Trophoblast cell (in vitro differentiated cells and primary cell): ENCODE measurements at regions not wholly inside any gene's neighbourhood (a gene's known extent, or its start where the extent isn't known, plus 50 kb on each side); places are given as distances from the start of the nearest gene placed in this dataset.

ENCODE experiments used
- DNase-seq, 2 donors: peaks; one replicate each; pipeline ENCODE4 v3.0.0-alpha.2; 2016
- H2AFZ ChIP-seq: 2 replicates; pipeline ENCODE4 v1.6.1; 2013; ENCODE audit warnings: low read length, moderate library complexity, mild to moderate bottlenecking; ENCODE audit not compliant: insufficient read depth, poor library complexity
- H2AK5ac ChIP-seq: 2 replicates; pipeline ENCODE4 v1.6.1; 2013; ENCODE audit warnings: mild to moderate bottlenecking, low read length
- H2BK120ac ChIP-seq: 2 replicates; pipeline ENCODE4 v1.6.1; 2013; ENCODE audit warnings: low read length, mild to moderate bottlenecking, moderate library complexity; ENCODE audit not compliant: insufficient read depth, poor library complexity
- H2BK12ac ChIP-seq: 2 replicates; pipeline ENCODE4 v1.6.1; 2013; ENCODE audit warnings: mild to moderate bottlenecking, low read length, moderate library complexity
- H2BK5ac ChIP-seq: 2 replicates; pipeline ENCODE4 v1.6.1; 2013; ENCODE audit warnings: low read length, low read depth, moderate library complexity, mild to moderate bottlenecking; ENCODE audit not compliant: poor library complexity
- H3K14ac ChIP-seq: 2 replicates; pipeline ENCODE4 v1.6.1; 2013; ENCODE audit warnings: mild to moderate bottlenecking, low read length
- H3K18ac ChIP-seq: 2 replicates; pipeline ENCODE4 v1.6.1; 2013; ENCODE audit warnings: mild to moderate bottlenecking, low read length
- H3K23ac ChIP-seq: 2 replicates; pipeline ENCODE4 v1.6.1; 2013; ENCODE audit warnings: low read length
- H3K27ac ChIP-seq: 2 replicates; pipeline ENCODE4 v1.5.1; 2013; ENCODE audit warnings: low read depth, mild to moderate bottlenecking, inconsistent platforms, low read length, moderate library complexity
- H3K27me3 ChIP-seq: 2 replicates; pipeline ENCODE4 v1.6.1; 2013; ENCODE audit warnings: inconsistent platforms, mild to moderate bottlenecking, low read length, moderate library complexity; ENCODE audit not compliant: insufficient read depth
- H3K36me3 ChIP-seq, 2 experiments: 1 replicate in 1 of 2; 2 replicates in 1 of 2; pipeline ENCODE4 v1.6.1; 2013; ENCODE audit warnings: low read length in 2 of 2, mild to moderate bottlenecking in 2 of 2, moderate library complexity in 1 of 2; ENCODE audit not compliant: insufficient read depth in 2 of 2, control insufficient read depth in 1 of 2
- H3K4ac ChIP-seq: 2 replicates; pipeline ENCODE4 v1.6.1; 2013; ENCODE audit warnings: low read depth, mild to moderate bottlenecking, low read length, moderate library complexity
- H3K4me1 ChIP-seq, 2 experiments: 1 replicate in 1 of 2; 2 replicates in 1 of 2; pipeline ENCODE4 v1.6.1; 2013; ENCODE audit warnings: low read length in 2 of 2, mild to moderate bottlenecking in 2 of 2, moderate library complexity in 1 of 2; ENCODE audit not compliant: insufficient read depth in 2 of 2, control insufficient read depth in 1 of 2
- H3K4me2 ChIP-seq: 2 replicates; pipeline ENCODE4 v1.6.1; 2013; ENCODE audit warnings: inconsistent platforms, mild to moderate bottlenecking, low read length, moderate library complexity
- H3K4me3 ChIP-seq: 2 replicates; pipeline ENCODE4 v1.5.1; 2013; ENCODE audit warnings: mild to moderate bottlenecking, low read depth, low read length, inconsistent platforms
- H3K79me1 ChIP-seq: one replicate; pipeline ENCODE4 v1.6.1; 2013; ENCODE audit warnings: low read length
- H3K79me2 ChIP-seq: 2 replicates; pipeline ENCODE4 v1.6.1; 2013; ENCODE audit warnings: low read length, mild to moderate bottlenecking; ENCODE audit not compliant: control insufficient read depth, insufficient read depth, poor library complexity
- H3K9ac ChIP-seq: 2 replicates; pipeline ENCODE4 v1.6.1; 2013; ENCODE audit warnings: mild to moderate bottlenecking, low read length
- H3K9me3 ChIP-seq: 2 replicates; pipeline ENCODE4 v1.6.1; 2013; ENCODE audit warnings: low read depth, mild to moderate bottlenecking, control low read depth, inconsistent platforms, low read length; ENCODE audit not compliant: insufficient read depth
- H4K12ac ChIP-seq: 2 replicates; pipeline ENCODE4 v1.6.1; 2013; ENCODE audit warnings: low read depth, mild to moderate bottlenecking, low read length, moderate library complexity
- H4K8ac ChIP-seq: 2 replicates; pipeline ENCODE4 v1.6.1; 2013; ENCODE audit warnings: low read depth, mild to moderate bottlenecking, low read length, moderate library complexity
- H4K91ac ChIP-seq: one replicate; pipeline ENCODE4 v1.6.1; 2013; ENCODE audit warnings: low read depth, mild to moderate bottlenecking, low read length, moderate library complexity
- WGBS: extraction: QIAGEN DNeasy Blood & Tissue Kit; methylation state at CpG from one replicate; pipeline ENCODE4 v1.1.7; 2013; ENCODE audit warnings: missing lambda C conversion rate; ENCODE audit not compliant: insufficient read length, insufficient coverage; ENCODE audit errors: extremely low coverage; 5-methylcytosine and 5-hydroxymethylcytosine counted together

- no peak overlapping the region for H2BK5ac ChIP-seq
- H3K4me1 ChIP-seq, result no peaks in the 10 kb centered on the region
- H3K79me2 ChIP-seq, result no peaks in the 10 kb centered on the region
- no peak overlapping the region for H4K91ac ChIP-seq
- H3K27ac ChIP-seq, result no peak overlapping the region
- H3K79me1 ChIP-seq, result no peaks in the 10 kb centered on the region
- H4K8ac ChIP-seq, result no peak overlapping the region
- H3K14ac ChIP-seq, result no peak overlapping the region
- no CpG with 5 or more reads among the region's 2 CpGs for WGBS
- H4K12ac ChIP-seq, result no peak overlapping the region
- no peak overlapping the region for H2BK12ac ChIP-seq
- H2BK120ac ChIP-seq, result no peak overlapping the region
- H3K9me3 ChIP-seq, result no peaks in the 10 kb centered on the region
- H3K4me3 ChIP-seq, result no peak overlapping the region
- H3K23ac ChIP-seq, result no peak overlapping the region
- no peak overlapping the region for H3K9ac ChIP-seq
- no peak overlapping the region for H3K18ac ChIP-seq
- H3K4me2 ChIP-seq, result no peak overlapping the region
- H3K36me3 ChIP-seq, result no peaks in the 10 kb centered on the region
- H2AK5ac ChIP-seq, result no peak overlapping the region
- H3K27me3 ChIP-seq, result no peaks in the 10 kb centered on the region
- H2AFZ ChIP-seq, result no peak overlapping the region
- DNase-seq, result no peak
- H3K4ac ChIP-seq, result no peak overlapping the region
These were observed 124.9 kb upstream of the BTG1 start for GRCh38 chr12:92270521-92270920.

DNA sequence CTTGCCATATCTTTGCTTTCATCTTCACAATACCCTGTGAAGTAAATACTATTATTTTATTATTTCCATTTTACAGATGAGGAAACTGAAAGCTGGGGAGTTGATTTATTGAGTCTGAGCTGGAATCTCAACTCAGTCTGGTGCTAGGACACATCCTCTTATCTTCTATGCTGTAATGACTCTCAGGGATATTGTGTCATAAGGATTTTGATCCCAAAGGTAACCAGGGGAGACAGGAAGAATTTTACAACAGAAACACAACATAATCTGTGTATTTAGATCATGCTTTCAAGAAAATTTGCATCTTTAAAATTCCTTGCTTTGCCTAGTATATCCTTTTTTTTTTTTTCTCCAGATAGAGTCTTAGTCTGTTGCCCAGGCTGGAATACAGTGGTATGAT is 123.3 kb upstream of the BTG1 start:
- DNase-seq, result no peak
- Histone ChIP-seq H3K14ac (no peak overlapping the region), H3K4me1 (no peaks in the 10 kb centered on the region), H3K9me3 (no peaks in the 10 kb centered on the region), H2AFZ (no peak overlapping the region), H3K9ac (no peak overlapping the region), H2BK5ac (no peak overlapping the region), H3K36me3 (no peaks in the 10 kb centered on the region), H2AK5ac (no peak overlapping the region), H3K4me2 (no peak overlapping the region), H3K23ac (no peak overlapping the region), H3K4ac (no peak overlapping the region), H3K27me3 (no peaks in the 10 kb centered on the region), H4K91ac (no peak overlapping the region), H3K79me2 (no peaks in the 10 kb centered on the region), H2BK12ac (no peak overlapping the region), H2BK120ac (no peak overlapping the region), H4K12ac (no peak overlapping the region), H3K27ac (no peak overlapping the region), H3K79me1 (no peaks in the 10 kb centered on the region), H3K18ac (no peak overlapping the region), H4K8ac (no peak overlapping the region), H3K4me3 (no peak overlapping the region)

DNA sequence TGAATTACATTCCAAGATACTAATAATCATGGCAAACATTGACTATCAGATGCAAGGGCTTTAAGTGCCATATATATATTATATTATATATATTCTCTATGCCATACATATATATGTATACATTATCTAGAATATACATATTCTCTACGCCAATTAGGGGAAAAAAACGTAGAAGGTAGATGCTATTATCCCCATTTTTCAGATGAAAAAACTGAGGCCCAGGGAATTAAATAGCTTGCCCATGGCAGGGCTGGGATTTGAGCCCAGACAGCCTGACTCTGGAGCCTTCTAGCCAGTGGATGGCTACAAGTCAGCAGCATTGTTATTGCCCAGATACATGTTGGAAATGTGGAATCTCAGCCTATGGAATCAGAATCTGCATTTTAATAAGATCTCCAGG is 116.0 kb upstream of the BTG1 start:
- H3K14ac ChIP-seq, result no peak overlapping the region
- no peak overlapping the region for H2BK120ac ChIP-seq
- H4K8ac ChIP-seq, result no peak overlapping the region
- no peak overlapping the region for H2AK5ac ChIP-seq
- H3K79me2 ChIP-seq, result no peaks in the 10 kb centered on the region
- DNase-seq, result no peak
- H3K23ac ChIP-seq, result no peak overlapping the region
- no peak overlapping the region for H2BK12ac ChIP-seq
- H3K9ac ChIP-seq, result no peak overlapping the region
- H3K79me1 ChIP-seq, result no peaks in the 10 kb centered on the region
- H3K4ac ChIP-seq, result no peak overlapping the region
- H4K12ac ChIP-seq, result no peak overlapping the region
- no peak overlapping the region for H3K4me2 ChIP-seq
- H4K91ac ChIP-seq, result no peak overlapping the region
- no peak overlapping the region for H2BK5ac ChIP-seq
- no CpG with 5 or more reads among the region's 2 CpGs for WGBS
- H3K18ac ChIP-seq, result no peak overlapping the region
- no peaks in the 10 kb centered on the region for H3K36me3 ChIP-seq
- no peak overlapping the region for H3K27ac ChIP-seq
- no peak overlapping the region for H3K4me3 ChIP-seq
- no peaks in the 10 kb centered on the region for H3K9me3 ChIP-seq
- no peaks in the 10 kb centered on the region for H3K4me1 ChIP-seq
- H2AFZ ChIP-seq, result no peak overlapping the region
- H3K27me3 ChIP-seq, result no peaks in the 10 kb centered on the region

DNA sequence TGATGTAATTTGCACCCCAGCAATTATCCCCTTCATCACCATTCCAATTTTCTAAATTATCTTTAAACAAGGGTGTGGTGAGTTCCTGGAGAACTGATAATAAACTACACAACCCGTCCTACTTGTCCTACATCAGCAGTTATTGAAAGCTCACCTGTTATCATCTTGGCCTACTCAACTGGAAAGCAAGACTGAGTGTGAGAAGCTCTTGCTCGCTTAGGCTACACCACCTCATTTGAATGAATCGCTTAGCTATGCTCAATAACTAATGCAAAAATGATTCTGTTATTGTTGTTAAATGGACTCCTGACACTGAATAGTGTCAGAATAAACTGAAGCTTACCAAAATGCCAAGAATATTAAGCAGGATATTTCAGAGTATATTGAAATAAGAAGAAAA is 115.4 kb upstream of the BTG1 start:
- Histone ChIP-seq H3K36me3 (no peaks in the 10 kb centered on the region), H3K27me3 (no peaks in the 10 kb centered on the region), H3K79me2 (no peaks in the 10 kb centered on the region), H3K4me3 (no peak overlapping the region), H2BK5ac (no peak overlapping the region), H2BK120ac (no peak overlapping the region), H3K4ac (no peak overlapping the region), H2AK5ac (no peak overlapping the region), H4K12ac (no peak overlapping the region), H3K4me2 (no peak overlapping the region), H3K23ac (no peak overlapping the region), H3K27ac (no peak overlapping the region), H2AFZ (no peak overlapping the region), H3K4me1 (no peaks in the 10 kb centered on the region), H3K79me1 (no peaks in the 10 kb centered on the region), H4K8ac (no peak overlapping the region), H3K18ac (no peak overlapping the region), H2BK12ac (no peak overlapping the region), H3K9ac (no peak overlapping the region), H3K9me3 (no peaks in the 10 kb centered on the region), H3K14ac (no peak overlapping the region), H4K91ac (no peak overlapping the region)
- no CpG with 5 or more reads among the region's 3 CpGs for WGBS
- DNase-seq, result no peak
